ENCODE measurements at regions not wholly inside any gene's neighbourhood (a gene's known extent, or its start where the extent isn't known, plus 50 kb on each side); places are given as distances from the start of the nearest gene placed in this dataset.
"Not testable (repeated sequence)": the region's sequence is repeated elsewhere in the genome, so short reads cannot be mapped to it uniquely, and the experiment has no call there.

GRCh38 chr2:64743739-64744330, 90.1 kb upstream of the SERTAD2 start:
- DNase-seq (ENCODE audit: low read depth) = no peak

- DNase-seq (ENCODE audit: low read depth) = no peak
Observed at GRCh38 chr2:64745562-64745961, 91.8 kb upstream of the SERTAD2 start.

- not testable (repeated sequence) for DNase-seq (ENCODE audit: low read depth)
Observed at GRCh38 chr2:64747690-64748091, 94.0 kb upstream of the SERTAD2 start.

GRCh38 chr2:64748147-64748546, 94.4 kb upstream of the SERTAD2 start:
- DNase-seq (ENCODE audit: low read depth) = no peak

GRCh38 chr2:64748561-64748960, 94.8 kb upstream of the SERTAD2 start:
- DNase-seq (ENCODE audit: low read depth) = no peak

- DNase-seq (ENCODE audit: low read depth) = no peak
Observed at GRCh38 chr2:64749446-64749845, 95.7 kb upstream of the SERTAD2 start.

GRCh38 chr2:64750001-64750816, 96.5 kb upstream of the SERTAD2 start:
- DNase-seq (ENCODE audit: low read depth) = peak; percentile 54

- DNase-seq (ENCODE audit: low read depth) = peak; percentile 99
Observed at GRCh38 chr2:64750817-64751285, 97.1 kb upstream of the SERTAD2 start.

GRCh38 chr2:64751286-64752260, 97.9 kb upstream of the SERTAD2 start:
- DNase-seq (ENCODE audit: low read depth) = peak; percentile 75

- DNase-seq (ENCODE audit: low read depth) = no peak
Observed at GRCh38 chr2:64753399-64753798, 99.7 kb upstream of the SERTAD2 start.

GRCh38 chr2:64754570-64754969, 100.9 kb upstream of the SERTAD2 start:
- DNase-seq (ENCODE audit: low read depth) = no peak

- peak; percentile 71 for DNase-seq (ENCODE audit: low read depth)
Observed at GRCh38 chr2:64757126-64757525, 103.4 kb upstream of the SERTAD2 start.

GRCh38 chr2:64760128-64760527, 106.4 kb upstream of the SERTAD2 start:
- no peak for DNase-seq (ENCODE audit: low read depth)

GRCh38 chr2:64762301-64762997, 108.7 kb upstream of the SERTAD2 start:
- no peak for DNase-seq (ENCODE audit: low read depth)

- DNase-seq (ENCODE audit: low read depth) = no peak
Observed at GRCh38 chr2:64763126-64763525, 109.4 kb upstream of the SERTAD2 start.

GRCh38 chr2:64765160-64765805, 111.6 kb upstream of the SERTAD2 start:
- no peak for DNase-seq (ENCODE audit: low read depth)

GRCh38 chr2:64766841-64767669, 113.3 kb upstream of the SERTAD2 start:
- peak; percentile 27 for DNase-seq (ENCODE audit: low read depth)

- DNase-seq (ENCODE audit: low read depth) = peak; percentile 83
Observed at GRCh38 chr2:64767670-64768468, 114.2 kb upstream of the SERTAD2 start.

GRCh38 chr2:64768491-64769005, 114.8 kb upstream of the SERTAD2 start:
- DNase-seq (ENCODE audit: low read depth) = no peak
